K562 (cell line): ENCODE measurements at regions not wholly inside any gene's neighbourhood (a gene's known extent, or its start where the extent isn't known, plus 50 kb on each side); places are given as distances from the start of the nearest gene placed in this dataset.

Experiments
- ATAC-seq: fragments of 200-7000 bp; cut with Tn5 transposase; 3 replicates; pipeline ENCODE4 v1.9.1; 2020; ENCODE audit warnings: moderate library complexity
- BruUV-seq: library from RNA; stranded (reverse); fragments of 400-500 nt; replicated peaks from 2 replicates; lab custom pipeline; 2021; lab: Mats Ljungman, UMichigan
- CTCF ChIA-PET: fragments of 300-600 bp; formaldehyde crosslinking; extraction: SDS; loops from one replicate; lab custom pipeline; 2021; ENCODE audit warnings: low intra/inter-chr PET ratio; lab: Yijun Ruan, JAX
- POLR2A ChIA-PET: fragments of 300-600, 350-650 bp; sonication (Branson Sonifier 250); formaldehyde crosslinking; extraction: SDS; loops from one replicate; lab custom pipeline; 2021; ENCODE audit warnings: antibody characterized with exemption, inconsistent platforms; lab: Yijun Ruan, JAX
- DNase-seq, 4 experiments: peaks; one replicate each; pipeline versions ENCODE4 v3.0.0 to v3.0.0-alpha.2; 2011 to 2018; ENCODE audit warnings: low spot score in 3 of 4, mixed read lengths in 3 of 4; ENCODE audit errors: extremely low read depth in 1 of 4
- FAIRE-seq: peaks from 2 replicates; lab custom pipeline; 2011; peaks lifted over from hg19 to GRCh38; lab: Jason Lieb, UNC
- H2AFZ ChIP-seq: 2 replicates; pipeline ENCODE4 v1.6.0; 2011; ENCODE audit warnings: low read depth, low read length, control low read depth, inconsistent platforms
- H3K27ac ChIP-seq: fragments of 200-600 bp; 3 replicates; pipeline ENCODE4 v1.8.0; 2011; ENCODE audit warnings: low read depth, mild to moderate bottlenecking, control low read depth, inconsistent platforms, low read length, moderate library complexity, mixed read lengths; ENCODE audit errors: extremely low read depth
- H3K27me3 ChIP-seq, 2 experiments: fragments of 300-600 bp in 1 of 2; 2 replicates in 1 of 2; 3 replicates in 1 of 2; pipeline versions ENCODE4 v1.6.0 to v1.8.0; 2011; ENCODE audit warnings: inconsistent platforms in 2 of 2, low read length in 2 of 2, mild to moderate bottlenecking in 1 of 2, mixed read lengths in 1 of 2, moderate library complexity in 1 of 2; ENCODE audit not compliant: control insufficient read depth in 2 of 2, insufficient read depth in 2 of 2
- H3K36me3 ChIP-seq: fragments of 300-600 bp; 3 replicates; pipeline ENCODE4 v1.8.0; 2011; ENCODE audit warnings: mild to moderate bottlenecking, low read length, inconsistent platforms; ENCODE audit not compliant: control insufficient read depth, insufficient read depth
- H3K4me1 ChIP-seq, 2 experiments: fragments of 200-600 bp in 1 of 2; replicated peaks in 1 of 2; 2 replicates in 1 of 2; 3 replicates in 1 of 2; pipeline versions ENCODE4 v1.5.1 to v1.8.0; 2011; ENCODE audit warnings: inconsistent platforms in 2 of 2, low read length in 2 of 2, mild to moderate bottlenecking in 1 of 2, mixed read lengths in 1 of 2, moderate library complexity in 1 of 2; ENCODE audit not compliant: control insufficient read depth in 2 of 2, insufficient read depth in 2 of 2
- H3K4me2 ChIP-seq: 2 replicates; pipeline ENCODE4 v1.6.1; 2011; ENCODE audit warnings: low read length, control low read depth, inconsistent platforms, mixed read lengths; ENCODE audit not compliant: insufficient read depth
- H3K4me3 ChIP-seq: fragments of 200-600 bp; sonication (generic), shearing (Covaris generic); 2 replicates; pipeline ENCODE4 v1.5.1; 2016; ENCODE audit warnings: control low read depth, inconsistent platforms
- H3K79me2 ChIP-seq: fragments of 200-600 bp; 3 replicates; pipeline ENCODE4 v1.8.0; 2011; ENCODE audit warnings: low read length, inconsistent platforms; ENCODE audit not compliant: control insufficient read depth, insufficient read depth
- H3K9ac ChIP-seq, 2 experiments: 2 replicates each; pipeline versions ENCODE4 v1.6.0 to v1.6.1; 2011; ENCODE audit warnings: low read depth in 2 of 2, low read length in 2 of 2, control low read depth in 1 of 2, inconsistent platforms in 1 of 2, mild to moderate bottlenecking in 1 of 2, mixed read lengths in 1 of 2; ENCODE audit not compliant: insufficient read depth in 1 of 2
- H3K9me1 ChIP-seq: one replicate; pipeline ENCODE4 v1.6.0; 2011; ENCODE audit warnings: inconsistent platforms, mild to moderate bottlenecking, low read length, moderate library complexity; ENCODE audit not compliant: control insufficient read depth, insufficient read depth
- H3K9me3 ChIP-seq: replicated peaks from 2 replicates; pipeline ENCODE4 v1.5.1; 2011; ENCODE audit warnings: low read depth, low read length, inconsistent platforms; ENCODE audit not compliant: control insufficient read depth, insufficient read depth
- H4K20me1 ChIP-seq: replicated peaks from 2 replicates; pipeline ENCODE4 v1.6.1; 2011; ENCODE audit warnings: low read length, inconsistent platforms, mixed read lengths; ENCODE audit not compliant: control insufficient read depth, insufficient read depth
- ARNT ChIP-seq, 2 experiments: fragments of 450-650 bp; IDR thresholded peaks; 2 replicates each; pipeline ENCODE4 v1.6.1; 2016; ENCODE audit warnings: mild to moderate bottlenecking in 1 of 2
- ATF7 ChIP-seq: fragments of 450-650 bp; IDR thresholded peaks from 2 replicates; pipeline ENCODE4 v1.7.1; 2014; ENCODE audit warnings: mild to moderate bottlenecking, moderate library complexity
- ETS2 ChIP-seq: IDR thresholded peaks from 2 replicates; pipeline ENCODE4 v1.6.1; 2016; ENCODE audit warnings: borderline replicate concordance, missing genetic modification characterization, mild to moderate bottlenecking, moderate library complexity, missing compliant biosample characterization; ENCODE audit not compliant: poor library complexity, severe bottlenecking
- HLTF ChIP-seq: fragments of 450-650 bp; IDR thresholded peaks from 2 replicates; pipeline ENCODE4 v1.6.1; 2016
- KAT2B ChIP-seq: IDR thresholded peaks from one replicate; pipeline ENCODE4 v1.6.1; 2012; ENCODE audit warnings: low read depth, mild to moderate bottlenecking, control low read depth, inconsistent platforms, low read length, moderate library complexity
- RBM39 ChIP-seq: fragments of 200-400 bp; formaldehyde crosslinking; optimal IDR thresholded peaks from 2 replicates; pipeline ENCODE3; 2018; ENCODE audit warnings: low read depth, low read length
- RNF2 ChIP-seq: sonication (generic); IDR thresholded peaks from 2 replicates; pipeline ENCODE4 v1.6.1; 2016
- SAP30 ChIP-seq: fragments of 200-600 bp; sonication (generic); IDR thresholded peaks from 2 replicates; pipeline ENCODE4 v1.6.1; 2012; ENCODE audit warnings: borderline replicate concordance, low read depth, mild to moderate bottlenecking, moderate library complexity, low read length, control low read depth, inconsistent platforms; ENCODE audit not compliant: insufficient read depth, poor library complexity, severe bottlenecking
- STAT6 ChIP-seq: sonication (generic); formaldehyde crosslinking; IDR thresholded peaks from 2 replicates; pipeline ENCODE4 v1.8.1; 2023; ENCODE audit warnings: mild to moderate bottlenecking, missing genetic modification reagents
- ZBTB2 ChIP-seq: fragments of 450-650 bp; IDR thresholded peaks from 2 replicates; pipeline ENCODE4 v1.6.1; 2016; ENCODE audit warnings: antibody characterized with exemption
- ZC3H11A ChIP-seq: IDR thresholded peaks from 2 replicates; pipeline ENCODE4 v1.6.1; 2012; ENCODE audit warnings: low read depth, low read length, improper control_type of control experiment
- ZNF143 ChIP-seq: sonication (generic); formaldehyde crosslinking; IDR thresholded peaks from 2 replicates; pipeline ENCODE4 v1.9.0; 2022; ENCODE audit warnings: mild to moderate bottlenecking, missing genetic modification reagents
- WGBS: fragments of 100-300 bp; shearing (Covaris generic); methylation state at CpG from one replicate; pipeline ENCODE4 v1.1.6; 2016; ENCODE audit warnings: low coverage, mixed read lengths; ENCODE audit not compliant: insufficient coverage; ENCODE audit errors: missing lambda C conversion rate; 5-methylcytosine and 5-hydroxymethylcytosine counted together
- in situ Hi-C: fragments of 300-500 bp; cut with MboI; formaldehyde crosslinking; loops from 4 replicates; pipeline ENCODE4 v1.15.0; 2018; ENCODE audit warnings: inconsistent platforms, mixed read lengths
- intact Hi-C: fragments of 100-400 bp; cut with micrococcal nuclease; formaldehyde crosslinking; loops from 2 replicates; pipeline ENCODE4 v1.14.2; 2022

GRCh38 chr20:43798291-43799149 lies 71.7 kb upstream of the GTSF1L start:
- POLR2A ChIA-PET, result interaction anchor here (0.6 kb wide), 1 partner anchor 216 kb away, joined by 3 read pairs; no protein-coding TSS in a partner anchor

More at GRCh38 chr20:43798291-43799149, 71.7 kb upstream of the GTSF1L start:
- no peaks in the 10 kb centered on the region for H3K9me3 ChIP-seq
- no peaks in the 10 kb centered on the region for H3K79me2 ChIP-seq
- TF ChIP-seq ZC3H11A, result no peak
- no peak for TF ChIP-seq RNF2
- TF ChIP-seq HLTF, result no peak
- TF ChIP-seq ARNT (IDR thresholded peaks at IDR 0.05), result no peak
- TF ChIP-seq STAT6 (CRISPR knock-in tag), result no peak
- TF ChIP-seq RBM39, result no peak
- no peak for TF ChIP-seq ATF7
- no peak for TF ChIP-seq KAT2B
- no peak for TF ChIP-seq ETS2
- TF ChIP-seq ZNF143 (CRISPR knock-in tag), result no peak
- TF ChIP-seq SAP30, result no peak
- TF ChIP-seq ZBTB2, result no peak
- TF ChIP-seq, all 486 proteins: peak for 0
- no peak overlapping the region for H3K4me3 ChIP-seq
- no peaks in the 10 kb centered on the region; a peak in 1 of 5 replicates for H3K4me1 ChIP-seq
- FAIRE-seq (no peak), DNase-seq (no peak), ATAC-seq (no peak)
- no peak overlapping the region for H3K4me2 ChIP-seq
- no peaks in the 10 kb centered on the region for H3K36me3 ChIP-seq
- no peaks in the 10 kb centered on the region; a peak in 2 of 5 replicates for H3K27me3 ChIP-seq
- no peaks in the 10 kb centered on the region for H3K9me1 ChIP-seq
- in situ Hi-C loops, result no loop called here
- 0% methylated on average over 7 of the region's 7 CpGs for WGBS
- CTCF ChIA-PET, result no interaction called here
- H3K9ac ChIP-seq, result no peak overlapping the region
- H4K20me1 ChIP-seq, result no peaks in the 10 kb centered on the region
- intact Hi-C loops, result no loop called here
- BruUV-seq, result no TSS peak
- no peak overlapping the region for H2AFZ ChIP-seq
- H3K27ac ChIP-seq, result no peak overlapping the region
